ENCODE measurements at regions not wholly inside any gene's neighbourhood (a gene's known extent, or its start where the extent isn't known, plus 50 kb on each side); places are given as distances from the start of the nearest gene placed in this dataset.

DNA sequence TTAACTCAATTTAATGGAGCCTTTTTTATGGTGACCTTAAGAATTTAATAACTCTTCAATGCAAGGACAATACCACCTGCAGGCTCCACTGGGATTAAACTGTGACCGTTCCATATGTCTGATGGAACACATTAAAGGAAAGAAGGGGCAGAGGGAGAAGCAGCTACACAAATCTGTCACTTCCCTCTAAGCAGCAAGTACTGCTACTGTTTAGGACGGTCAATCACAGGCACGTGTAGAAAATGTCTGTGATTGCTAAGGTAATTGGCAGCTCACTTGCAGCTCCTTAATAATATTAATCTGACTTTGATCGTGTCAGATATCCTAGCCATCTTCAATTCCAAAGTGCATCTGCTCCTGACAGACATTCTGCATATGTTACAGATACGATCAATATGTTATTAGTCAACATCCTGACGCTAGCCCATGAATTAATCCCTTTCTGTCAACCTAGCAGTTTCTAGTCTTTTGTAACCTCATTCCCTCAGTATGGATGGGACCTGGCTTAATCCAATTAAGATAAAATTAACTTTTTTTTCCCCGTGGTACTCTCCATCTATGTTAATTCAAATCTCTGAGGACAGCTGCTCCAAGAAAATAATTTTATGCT is 1012.4 kb downstream of the AMY1C start:
- no peak for TF ChIP-seq CTCF (conservative IDR thresholded peaks at IDR 0.05; ENCODE audit: low read length)
- TF ChIP-seq EZH2phosphoT487 (IDR thresholded peaks at IDR 0.05; ENCODE audit: borderline replicate concordance) = no peak

GRCh38 chr1:104765085-104765484 is 1015.4 kb downstream of the AMY1C start:
- no peak for TF ChIP-seq EZH2phosphoT487 (IDR thresholded peaks at IDR 0.05; ENCODE audit: borderline replicate concordance)
- TF ChIP-seq CTCF (conservative IDR thresholded peaks at IDR 0.05; ENCODE audit: low read length) = no peak

More for the DNA sequence above, 1012.4 kb downstream of the AMY1C start:
- H3K36me3 ChIP-seq (ENCODE audit: insufficient read depth, low read length) = no peaks in the 10 kb centered on the region
- H3K27me3 ChIP-seq (ENCODE audit: insufficient read depth, low read length, poor library complexity, severe bottlenecking) = no peaks in the 10 kb centered on the region
- H3K9me3 ChIP-seq (ENCODE audit: insufficient read depth, low read depth, low read length) = no peaks in the 10 kb centered on the region
- no peak overlapping the region for H3K4me2 ChIP-seq (ENCODE audit: low read depth, low read length, poor library complexity, severe bottlenecking)
- H3K9me2 ChIP-seq (replicated peaks; ENCODE audit: low read depth, low read length) = no peaks in the 10 kb centered on the region
- no peaks in the 10 kb centered on the region for H3K79me2 ChIP-seq (ENCODE audit: insufficient read depth, low read length)
- H3F3A ChIP-seq (ENCODE audit: low read depth) = no peaks in the 10 kb centered on the region
- no peaks in the 10 kb centered on the region for H4K20me1 ChIP-seq (ENCODE audit: insufficient read depth, low read length, poor library complexity, severe bottlenecking)
- no peak overlapping the region for H3K9ac ChIP-seq (ENCODE audit: low read depth, low read length, poor library complexity, severe bottlenecking)
- no peak overlapping the region for H2AFZ ChIP-seq (ENCODE audit: low read length)
- no peak overlapping the region for H3K4me3 ChIP-seq (ENCODE audit: low read length, poor library complexity, severe bottlenecking)
- no peaks in the 10 kb centered on the region for H3K4me1 ChIP-seq (ENCODE audit: insufficient read depth, low read length, poor library complexity, severe bottlenecking)

DNA sequence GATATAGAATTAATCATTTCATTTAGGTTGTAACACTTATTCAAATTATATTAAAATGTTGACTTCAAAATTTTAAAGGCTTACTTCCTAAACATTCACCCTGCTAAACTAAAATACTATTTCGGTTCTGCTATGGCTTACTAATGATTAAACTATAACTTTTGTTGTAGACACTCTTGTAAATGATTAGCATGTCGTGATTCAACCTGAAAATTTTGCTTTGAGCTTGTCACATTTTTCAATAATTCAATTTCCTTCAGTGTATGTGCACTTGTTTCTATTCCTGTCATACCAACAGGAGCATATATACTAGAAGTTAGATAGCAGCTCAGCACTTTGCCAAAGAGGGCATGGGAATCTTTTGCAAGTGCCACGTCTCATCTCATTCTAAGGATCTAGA is 1018.8 kb downstream of the AMY1C start:
- H3K4me3 ChIP-seq (ENCODE audit: low read length, poor library complexity, severe bottlenecking) = no peak overlapping the region
- H3K4me1 ChIP-seq (ENCODE audit: insufficient read depth, low read length, poor library complexity, severe bottlenecking) = no peaks in the 10 kb centered on the region
- no peaks in the 10 kb centered on the region for H3K27me3 ChIP-seq (ENCODE audit: insufficient read depth, low read length, poor library complexity, severe bottlenecking)
- H3K9me3 ChIP-seq (ENCODE audit: insufficient read depth, low read depth, low read length) = no peaks in the 10 kb centered on the region
- no peak overlapping the region for H3K4me2 ChIP-seq (ENCODE audit: low read depth, low read length, poor library complexity, severe bottlenecking)
- H4K20me1 ChIP-seq (ENCODE audit: insufficient read depth, low read length, poor library complexity, severe bottlenecking) = no peaks in the 10 kb centered on the region
- no peak overlapping the region for H3K9ac ChIP-seq (ENCODE audit: low read depth, low read length, poor library complexity, severe bottlenecking)
- H2AFZ ChIP-seq (ENCODE audit: low read length) = no peak overlapping the region
- H3K79me2 ChIP-seq (ENCODE audit: insufficient read depth, low read length) = no peaks in the 10 kb centered on the region
- no peaks in the 10 kb centered on the region for H3K9me2 ChIP-seq (replicated peaks; ENCODE audit: low read depth, low read length)
- TF ChIP-seq EZH2phosphoT487 (IDR thresholded peaks at IDR 0.05; ENCODE audit: borderline replicate concordance) = no peak
- no peak for TF ChIP-seq CTCF (conservative IDR thresholded peaks at IDR 0.05; ENCODE audit: low read length)
- H3F3A ChIP-seq (ENCODE audit: low read depth) = no peaks in the 10 kb centered on the region
- H3K36me3 ChIP-seq (ENCODE audit: insufficient read depth, low read length) = no peaks in the 10 kb centered on the region

More at GRCh38 chr1:104765085-104765484, 1015.4 kb downstream of the AMY1C start:
- no peaks in the 10 kb centered on the region for H3K36me3 ChIP-seq (ENCODE audit: insufficient read depth, low read length)
- no peak overlapping the region for H3K4me2 ChIP-seq (ENCODE audit: low read depth, low read length, poor library complexity, severe bottlenecking)
- no peaks in the 10 kb centered on the region for H3K4me1 ChIP-seq (ENCODE audit: insufficient read depth, low read length, poor library complexity, severe bottlenecking)
- H4K20me1 ChIP-seq (ENCODE audit: insufficient read depth, low read length, poor library complexity, severe bottlenecking) = no peaks in the 10 kb centered on the region
- no peaks in the 10 kb centered on the region for H3K9me3 ChIP-seq (ENCODE audit: insufficient read depth, low read depth, low read length)
- no peaks in the 10 kb centered on the region for H3K79me2 ChIP-seq (ENCODE audit: insufficient read depth, low read length)
- H3K9me2 ChIP-seq (replicated peaks; ENCODE audit: low read depth, low read length) = no peaks in the 10 kb centered on the region
- H3K27me3 ChIP-seq (ENCODE audit: insufficient read depth, low read length, poor library complexity, severe bottlenecking) = no peaks in the 10 kb centered on the region
- H3F3A ChIP-seq (ENCODE audit: low read depth) = no peaks in the 10 kb centered on the region
- no peak overlapping the region for H3K9ac ChIP-seq (ENCODE audit: low read depth, low read length, poor library complexity, severe bottlenecking)
- no peak overlapping the region for H2AFZ ChIP-seq (ENCODE audit: low read length)
- H3K4me3 ChIP-seq (ENCODE audit: low read length, poor library complexity, severe bottlenecking) = no peak overlapping the region
